HCT116 (cell line): ENCODE measurements at regions not wholly inside any gene's neighbourhood (a gene's known extent, or its start where the extent isn't known, plus 50 kb on each side); places are given as distances from the start of the nearest gene placed in this dataset.

Experiments
- ATAC-seq: fragments of 200-7000 bp; cut with Tn5 transposase; 2 replicates; pipeline ENCODE4 v1.9.1; 2020; ENCODE audit warnings: mild to moderate bottlenecking, moderate library complexity
- BruUV-seq: library from RNA; stranded (reverse); fragments of 400-500 nt; replicated peaks from 2 replicates; lab custom pipeline; 2021; lab: Mats Ljungman, UMichigan
- CTCF ChIA-PET: fragments of 300-600 bp; sonication (Branson Sonifier 250); formaldehyde crosslinking; loops from one replicate; lab custom pipeline; 2021; ENCODE audit warnings: antibody characterized with exemption; lab: Charles Lee
- POLR2A ChIA-PET: fragments of 300-600, 350-600 bp; sonication (Branson Sonifier 250); formaldehyde crosslinking; loops from one replicate; lab custom pipeline; 2021; ENCODE audit warnings: antibody characterized with exemption; lab: Charles Lee
- RAD21 ChIA-PET, 2 experiments: fragments of 300-600 bp; sonication (Branson Sonifier 250); formaldehyde crosslinking; loops; one replicate each; lab custom pipeline; 2023; ENCODE audit warnings: low total read pairs in 2 of 2; ENCODE audit not compliant: uncharacterized antibody in 2 of 2, unreplicated experiment in 2 of 2, low non-redundant PET in 1 of 2; lab: Charles Lee
- DNase-seq: peaks from one replicate; pipeline ENCODE4 v3.0.0-alpha.2; 2010; ENCODE audit warnings: low read depth, low spot score
- H2AFZ ChIP-seq: fragments of 200-600 bp; shearing (Covaris generic), sonication (generic); 2 replicates; pipeline ENCODE4 v1.6.1; 2017; ENCODE audit warnings: low read depth, mixed run types, mixed read lengths, antibody characterized with exemption, low read length; ENCODE audit not compliant: poor library complexity, severe bottlenecking
- H3K27ac ChIP-seq: 2 replicates; pipeline ENCODE4 v1.5.1; 2012; ENCODE audit warnings: low read depth, low read length
- H3K27me3 ChIP-seq: fragments of 200-600 bp; sonication (generic); 2 replicates; pipeline ENCODE4 v1.6.1; 2016; ENCODE audit warnings: mixed run types, low read length, mixed read lengths; ENCODE audit not compliant: insufficient read depth
- H3K36me3 ChIP-seq, 2 experiments: fragments of 200-500 bp in 1 of 2; fragments of 200-600 bp in 1 of 2; sonication (Bioruptor generic) in 1 of 2; sonication (generic) in 1 of 2; 2 replicates each; pipeline versions ENCODE4 v1.5.1 to v1.6.1; 2014 to 2016; ENCODE audit warnings: low read length in 2 of 2, inconsistent platforms in 1 of 2, mixed read lengths in 1 of 2, mixed run types in 1 of 2; ENCODE audit not compliant: insufficient read depth in 2 of 2, control insufficient read depth in 1 of 2
- H3K4me1 ChIP-seq, 2 experiments: fragments of 200-600 bp in 1 of 2; sonication (generic) in 1 of 2; 2 replicates each; pipeline versions ENCODE4 v1.5.1 to v1.6.1; 2012 to 2017; ENCODE audit warnings: low read length in 2 of 2, inconsistent platforms in 1 of 2, mild to moderate bottlenecking in 1 of 2, mixed read lengths in 1 of 2, mixed run types in 1 of 2, moderate library complexity in 1 of 2; ENCODE audit not compliant: insufficient read depth in 2 of 2, control insufficient read depth in 1 of 2
- H3K4me2 ChIP-seq: fragments of 200-600 bp; sonication (generic); 2 replicates; pipeline ENCODE4 v1.6.1; 2017; ENCODE audit warnings: mixed run types, low read length, mixed read lengths
- H3K4me3 ChIP-seq, 2 experiments: fragments of 200-600 bp in 1 of 2; sonication (generic) in 1 of 2; replicated peaks in 1 of 2; 2 replicates each; pipeline ENCODE4 v1.5.1; 2011 to 2016; ENCODE audit warnings: low read length in 2 of 2, control low read depth in 1 of 2, low read depth in 1 of 2, mild to moderate bottlenecking in 1 of 2, mixed read lengths in 1 of 2, mixed run types in 1 of 2
- H3K79me2 ChIP-seq: fragments of 200-600 bp; sonication (generic); 2 replicates; pipeline ENCODE4 v1.6.1; 2017; ENCODE audit warnings: mild to moderate bottlenecking, mixed run types, low read length, moderate library complexity, mixed read lengths; ENCODE audit not compliant: insufficient read depth
- H3K9ac ChIP-seq: fragments of 200-600 bp; sonication (generic); 2 replicates; pipeline ENCODE4 v1.6.1; 2016; ENCODE audit warnings: low read length, mixed read lengths
- H3K9me2 ChIP-seq: fragments of 200-600 bp; sonication (generic), shearing (Covaris generic); 2 replicates; pipeline ENCODE4 v1.6.1; 2017; ENCODE audit warnings: mixed run types, mild to moderate bottlenecking, moderate library complexity; ENCODE audit not compliant: insufficient read depth
- H3K9me3 ChIP-seq, 2 experiments: fragments of 200-500 bp in 1 of 2; fragments of 200-600 bp in 1 of 2; sonication (Bioruptor generic) in 1 of 2; sonication (generic) in 1 of 2; 2 replicates each; pipeline ENCODE4 v1.6.1; 2014 to 2017; ENCODE audit warnings: low read length in 2 of 2, mixed read lengths in 2 of 2, inconsistent platforms in 1 of 2, low read depth in 1 of 2, mild to moderate bottlenecking in 1 of 2, mixed run types in 1 of 2, moderate library complexity in 1 of 2; ENCODE audit not compliant: control insufficient read depth in 1 of 2, insufficient read depth in 1 of 2
- H4K20me1 ChIP-seq: fragments of 200-600 bp; sonication (generic), shearing (Covaris generic); 2 replicates; pipeline ENCODE4 v1.6.1; 2017; ENCODE audit warnings: mixed run types, mild to moderate bottlenecking, moderate library complexity; ENCODE audit not compliant: insufficient read depth
- ATF3 ChIP-seq: IDR thresholded peaks from 2 replicates; pipeline ENCODE4 v1.6.1; 2012
- CBX3 ChIP-seq: IDR thresholded peaks from 2 replicates; pipeline ENCODE4 v1.6.1; 2012; ENCODE audit warnings: low read depth
- CEBPB ChIP-seq: IDR thresholded peaks from 2 replicates; pipeline ENCODE4 v1.6.1; 2012; ENCODE audit warnings: low read depth
- CTCF ChIP-seq, 3 experiments: fragments of 200-600 bp in 1 of 3; sonication (generic) in 1 of 3; IDR thresholded peaks in 2 of 3; conservative IDR thresholded peaks in 1 of 3; 2 replicates each; pipeline ENCODE4 v1.5.1; 2012 to 2017; ENCODE audit warnings: low read depth in 2 of 3, low read length in 2 of 3, antibody characterized with exemption in 1 of 3, borderline replicate concordance in 1 of 3, control low read depth in 1 of 3, mild to moderate bottlenecking in 1 of 3, mixed read lengths in 1 of 3, mixed run types in 1 of 3, moderate library complexity in 1 of 3; ENCODE audit not compliant: insufficient read depth in 1 of 3
- EGR1 ChIP-seq: IDR thresholded peaks from 2 replicates; pipeline ENCODE4 v1.6.1; 2012; ENCODE audit warnings: low read depth
- ELF1 ChIP-seq: IDR thresholded peaks from 2 replicates; pipeline ENCODE4 v1.6.1; 2012; ENCODE audit warnings: low read depth, borderline replicate concordance
- EZH2 ChIP-seq: fragments of 200-600 bp; sonication (generic); IDR thresholded peaks from 2 replicates; pipeline ENCODE4 v1.6.1; 2017; ENCODE audit warnings: antibody characterized with exemption, mixed run types
- EZH2phosphoT487 ChIP-seq: fragments of 200-600 bp; IDR thresholded peaks from 2 replicates; pipeline ENCODE4 v1.6.1; 2018; ENCODE audit warnings: antibody characterized with exemption, borderline replicate concordance
- FOSL1 ChIP-seq: IDR thresholded peaks from 2 replicates; pipeline ENCODE4 v1.6.1; 2012; ENCODE audit warnings: low read depth
- MAX ChIP-seq: IDR thresholded peaks from 2 replicates; pipeline ENCODE4 v1.6.1; 2012
- POLR2A ChIP-seq: IDR thresholded peaks from 2 replicates; pipeline ENCODE4 v1.7.0; 2011; ENCODE audit warnings: borderline replicate concordance; ENCODE audit not compliant: insufficient read depth, insufficient read length; ENCODE audit errors: extremely low read depth
- POLR2AphosphoS5 ChIP-seq: IDR thresholded peaks from 2 replicates; pipeline ENCODE4 v1.6.1; 2011; ENCODE audit warnings: mild to moderate bottlenecking, low read depth, low read length, moderate library complexity
- RAD21 ChIP-seq: IDR thresholded peaks from 2 replicates; pipeline ENCODE4 v1.6.1; 2012; ENCODE audit warnings: low read depth, mild to moderate bottlenecking
- REST ChIP-seq: IDR thresholded peaks from 2 replicates; pipeline ENCODE4 v1.6.1; 2012; ENCODE audit warnings: low read depth
- SIN3A ChIP-seq: IDR thresholded peaks from 2 replicates; pipeline ENCODE4 v1.6.1; 2012; ENCODE audit warnings: low read depth
- SRF ChIP-seq: IDR thresholded peaks from 2 replicates; pipeline ENCODE4 v1.6.1; 2012; ENCODE audit warnings: low read depth
- TCF7L2 ChIP-seq: IDR thresholded peaks from 2 replicates; pipeline ENCODE4 v1.7.0; 2011; ENCODE audit warnings: borderline replicate concordance, inconsistent platforms; ENCODE audit not compliant: insufficient read depth, insufficient read length; ENCODE audit errors: extremely low read depth
- YY1 ChIP-seq: IDR thresholded peaks from 2 replicates; pipeline ENCODE4 v1.6.1; 2011; ENCODE audit warnings: low read length, low read depth, moderate library complexity, mild to moderate bottlenecking; ENCODE audit not compliant: insufficient replicate concordance; ENCODE audit errors: extremely low read depth
- ZBTB33 ChIP-seq: IDR thresholded peaks from 2 replicates; pipeline ENCODE4 v1.6.1; 2011; ENCODE audit warnings: mild to moderate bottlenecking, low read length, moderate library complexity; ENCODE audit not compliant: insufficient replicate concordance; ENCODE audit errors: extremely low read depth
- ZNF274 ChIP-seq: fragments of 200-500 bp; sonication (Bioruptor generic); IDR thresholded peaks from 2 replicates; pipeline ENCODE4 v1.6.1; 2014; ENCODE audit warnings: mild to moderate bottlenecking, low read depth, low read length, inconsistent platforms
- intact Hi-C: fragments of 100-400 bp; cut with micrococcal nuclease; formaldehyde crosslinking; loops from 2 replicates; pipeline ENCODE4 v1.10.0; 2022

GRCh38 chr2:13401312-13401711 is 684.6 kb downstream of the TRIB2 start:
- no TSS peak for BruUV-seq
- POLR2A ChIA-PET: no interaction called here
- RAD21 ChIA-PET: no interaction called here
- ATAC-seq (no peak), DNase-seq (no peak)
- H3K9me3 ChIP-seq: peaks cover 3 to 5% of the 10 kb centered on the region in 2 experiments; a peak in 2 of 4 replicates
- H3K4me3 ChIP-seq: no peak overlapping the region
- no peaks in the 10 kb centered on the region for H3K27me3 ChIP-seq
- intact Hi-C loops: no loop called here
- no peaks in the 10 kb centered on the region for H3K36me3 ChIP-seq
- no peak overlapping the region for H3K4me2 ChIP-seq
- H3K27ac ChIP-seq: no peak overlapping the region
- CTCF ChIA-PET: no interaction called here
- no peak for TF ChIP-seq SRF
- no peak for TF ChIP-seq ATF3
- TF ChIP-seq CEBPB: no peak
- no peak for TF ChIP-seq POLR2AphosphoS5
- no peak for TF ChIP-seq EZH2phosphoT487
- no peak for TF ChIP-seq FOSL1
- TF ChIP-seq ZBTB33: no peak
- no peak for TF ChIP-seq EZH2
- TF ChIP-seq YY1: no peak
- no peak for TF ChIP-seq TCF7L2
- no peak for TF ChIP-seq CBX3
- no peak for TF ChIP-seq ZNF274
- no peak for TF ChIP-seq ELF1
- TF ChIP-seq CTCF (IDR thresholded peaks at IDR 0.05 in 2 of 3, conservative IDR thresholded peaks at IDR 0.05 in 1 of 3; ENCODE audit: borderline replicate concordance in 1 of 3, insufficient read depth in 1 of 3, low read depth in 2 of 3, low read length in 2 of 3): no peak
- no peak for TF ChIP-seq POLR2A
- TF ChIP-seq RAD21: no peak
- TF ChIP-seq EGR1: no peak
- TF ChIP-seq SIN3A: no peak
- TF ChIP-seq REST: no peak
- no peak for TF ChIP-seq MAX
- no peaks in the 10 kb centered on the region for H4K20me1 ChIP-seq
- H3K9me2 ChIP-seq: no peaks in the 10 kb centered on the region
- no peak overlapping the region for H3K9ac ChIP-seq
- no peaks in the 10 kb centered on the region for H3K4me1 ChIP-seq
- no peaks in the 10 kb centered on the region for H3K79me2 ChIP-seq
- H2AFZ ChIP-seq: no peak overlapping the region
